SJCRH30 (cell line): ENCODE measurements at regions not wholly inside any gene's neighbourhood (a gene's known extent, or its start where the extent isn't known, plus 50 kb on each side); places are given as distances from the start of the nearest gene placed in this dataset.
"Not testable (repeated sequence)": the region's sequence is repeated elsewhere in the genome, so short reads cannot be mapped to it uniquely, and the experiment has no call there.

Experiments used
- DNase-seq, 2 experiments: peaks; one replicate each; pipeline ENCODE4 v3.0.0-alpha.2; 2015 to 2020
- H3K27ac ChIP-seq: fragments of 250-450 bp; sonication (Bioruptor Pico); 2 replicates; pipeline ENCODE4 v1.5.1; 2020; ENCODE audit warnings: mild to moderate bottlenecking, moderate library complexity
- H3K27me3 ChIP-seq: fragments of 250-450 bp; sonication (Bioruptor Pico); 2 replicates; pipeline ENCODE4 v1.5.1; 2020; ENCODE audit warnings: mild to moderate bottlenecking, moderate library complexity
- H3K36me3 ChIP-seq: fragments of 250-450 bp; sonication (Bioruptor Pico); 2 replicates; pipeline ENCODE4 v1.5.1; 2020; ENCODE audit warnings: mild to moderate bottlenecking, moderate library complexity
- H3K4me1 ChIP-seq: fragments of 250-450 bp; sonication (Bioruptor Pico); 2 replicates; pipeline ENCODE4 v1.5.1; 2020; ENCODE audit warnings: mild to moderate bottlenecking, moderate library complexity
- H3K4me3 ChIP-seq: fragments of 250-450 bp; sonication (Bioruptor Pico); 2 replicates; pipeline ENCODE4 v1.5.1; 2020; ENCODE audit warnings: mild to moderate bottlenecking, moderate library complexity
- H3K9me3 ChIP-seq: fragments of 250-450 bp; sonication (Bioruptor Pico); replicated peaks from 2 replicates; pipeline ENCODE4 v1.5.1; 2020; ENCODE audit warnings: mild to moderate bottlenecking, moderate library complexity

DNA sequence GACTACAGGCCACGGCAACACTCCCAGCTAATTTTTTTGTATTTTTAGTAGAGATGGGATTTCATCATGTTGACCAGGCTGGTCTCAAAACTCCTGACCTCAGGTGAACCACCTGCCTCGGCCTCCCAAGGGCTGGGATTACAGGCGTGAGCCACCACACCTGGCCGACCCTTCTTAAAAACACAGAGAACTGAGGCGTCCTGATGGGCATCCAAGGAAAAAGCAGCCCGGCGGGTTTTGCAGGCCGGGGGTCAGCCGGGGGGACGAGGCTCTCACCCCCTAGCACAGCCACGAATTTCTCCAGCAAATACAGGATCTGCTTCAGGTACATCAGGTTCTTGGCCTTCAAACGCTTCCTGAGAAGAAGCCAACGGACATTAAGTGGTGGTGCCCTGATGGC is 178.9 kb downstream of the KLRB1 start:
- not testable (repeated sequence) for DNase-seq, H3K36me3 ChIP-seq, H3K4me3 ChIP-seq, H3K4me1 ChIP-seq, H3K27me3 ChIP-seq, H3K27ac ChIP-seq, H3K9me3 ChIP-seq

- DNase-seq, H3K4me1 ChIP-seq, H3K36me3 ChIP-seq, H3K27ac ChIP-seq, H3K4me3 ChIP-seq, H3K9me3 ChIP-seq, H3K27me3 ChIP-seq: not testable (repeated sequence)
Measured at GRCh38 chr12:9425429-9425828, 182.3 kb downstream of the KLRB1 start.

DNA sequence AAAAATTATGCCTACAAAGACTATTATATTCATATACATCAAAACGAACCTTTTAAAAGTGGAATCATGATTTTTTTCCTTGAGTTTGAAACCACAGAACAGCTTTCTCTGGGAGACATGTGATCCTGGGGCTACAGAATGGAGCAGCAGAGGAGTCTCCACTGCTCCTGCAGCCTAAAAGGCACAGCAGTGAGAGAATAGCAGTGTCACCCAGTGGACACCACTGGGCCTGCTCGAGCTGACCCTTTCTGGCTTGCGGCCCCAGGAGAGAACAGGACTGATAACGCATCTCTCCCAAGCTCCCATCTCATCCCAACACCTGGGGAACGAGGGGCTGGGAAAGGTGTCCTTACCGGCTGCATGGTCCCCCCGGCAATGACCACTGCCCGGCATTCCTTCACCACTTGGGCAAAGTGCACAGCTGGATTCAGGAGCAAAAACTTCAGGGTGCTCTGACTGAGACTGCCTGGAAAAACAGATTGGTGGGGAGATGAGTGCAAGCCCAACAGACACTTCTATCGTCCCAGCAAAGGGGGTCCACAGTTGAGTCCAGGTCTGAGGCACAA is 183.5 kb downstream of the KLRB1 start:
- H3K4me1 ChIP-seq, H3K27ac ChIP-seq, H3K36me3 ChIP-seq, DNase-seq, H3K9me3 ChIP-seq, H3K4me3 ChIP-seq, H3K27me3 ChIP-seq: not testable (repeated sequence)

- H3K36me3 ChIP-seq, H3K4me3 ChIP-seq, H3K9me3 ChIP-seq, H3K27ac ChIP-seq, H3K27me3 ChIP-seq, DNase-seq, H3K4me1 ChIP-seq: not testable (repeated sequence)
Measured at GRCh38 chr12:9422689-9423088, 185.0 kb downstream of the KLRB1 start.

GRCh38 chr12:9421520-9422086 is 186.1 kb downstream of the KLRB1 start:
- H3K27ac ChIP-seq, DNase-seq, H3K36me3 ChIP-seq, H3K27me3 ChIP-seq, H3K4me1 ChIP-seq, H3K9me3 ChIP-seq, H3K4me3 ChIP-seq: not testable (repeated sequence)

DNA sequence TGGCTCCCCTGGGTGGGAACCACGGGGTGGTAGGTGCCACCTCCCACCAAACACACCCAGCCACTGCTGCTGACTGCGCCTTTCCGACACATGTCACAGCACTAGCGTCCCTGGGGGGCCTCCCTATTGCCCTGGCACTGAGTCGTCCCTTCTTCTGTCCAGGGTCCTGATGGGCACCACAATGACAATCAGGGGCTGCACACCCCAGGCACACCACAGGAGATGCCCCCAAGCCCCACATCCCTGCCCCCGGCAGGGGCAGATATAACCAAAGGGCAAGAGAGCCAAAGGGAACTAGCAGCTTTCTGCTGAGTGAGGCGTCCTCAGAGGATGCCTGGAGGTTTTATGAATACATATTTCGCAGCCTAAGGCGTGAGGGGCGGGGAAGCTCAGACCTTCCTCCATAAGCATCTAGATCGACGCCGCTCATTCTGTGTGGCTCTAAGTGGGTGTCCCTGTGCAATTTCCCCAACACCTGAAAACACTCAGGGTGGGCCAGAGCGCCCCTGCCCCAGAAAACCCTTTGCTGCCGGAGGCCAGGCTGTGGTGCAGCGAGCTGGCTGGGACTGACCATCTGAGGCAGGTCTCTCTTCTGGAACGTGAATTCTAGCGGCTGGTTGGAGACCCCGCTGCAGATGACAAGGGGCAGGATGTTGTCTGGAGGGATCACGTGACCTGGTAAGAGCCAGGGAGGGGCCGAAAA is 186.7 kb downstream of the KLRB1 start:
- not testable (repeated sequence) for H3K9me3 ChIP-seq, H3K4me1 ChIP-seq

DNA sequence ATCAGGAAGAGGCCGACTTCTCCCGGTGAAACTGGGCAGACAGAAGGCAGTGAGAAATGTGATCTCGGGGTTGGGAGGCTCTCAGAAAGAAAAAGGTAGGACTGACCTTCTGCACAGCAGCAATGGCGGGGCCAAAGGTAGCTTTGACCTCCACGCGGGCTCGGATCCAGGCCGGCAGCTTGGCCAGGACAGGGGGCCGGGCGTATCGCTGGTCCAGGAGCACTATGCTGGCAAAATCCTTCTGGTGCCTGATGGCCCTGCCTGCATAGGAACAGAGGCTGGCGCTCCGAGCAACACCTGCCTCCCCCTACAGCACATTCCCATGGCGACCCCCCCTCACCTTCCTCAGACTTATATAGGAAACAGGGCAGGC is 189.1 kb downstream of the KLRB1 start:
- not testable (repeated sequence) for H3K4me1 ChIP-seq, H3K36me3 ChIP-seq, H3K4me3 ChIP-seq, H3K27me3 ChIP-seq, H3K27ac ChIP-seq, DNase-seq, H3K9me3 ChIP-seq

More for the DNA sequence above, 186.7 kb downstream of the KLRB1 start:
- not testable (repeated sequence) for DNase-seq, H3K27me3 ChIP-seq, H3K27ac ChIP-seq, H3K4me3 ChIP-seq, H3K36me3 ChIP-seq

GRCh38 chr12:9417947-9418668 is 189.6 kb downstream of the KLRB1 start:
- not testable (repeated sequence) for H3K4me3 ChIP-seq, H3K36me3 ChIP-seq, H3K27ac ChIP-seq, H3K4me1 ChIP-seq, H3K27me3 ChIP-seq, DNase-seq, H3K9me3 ChIP-seq

DNA sequence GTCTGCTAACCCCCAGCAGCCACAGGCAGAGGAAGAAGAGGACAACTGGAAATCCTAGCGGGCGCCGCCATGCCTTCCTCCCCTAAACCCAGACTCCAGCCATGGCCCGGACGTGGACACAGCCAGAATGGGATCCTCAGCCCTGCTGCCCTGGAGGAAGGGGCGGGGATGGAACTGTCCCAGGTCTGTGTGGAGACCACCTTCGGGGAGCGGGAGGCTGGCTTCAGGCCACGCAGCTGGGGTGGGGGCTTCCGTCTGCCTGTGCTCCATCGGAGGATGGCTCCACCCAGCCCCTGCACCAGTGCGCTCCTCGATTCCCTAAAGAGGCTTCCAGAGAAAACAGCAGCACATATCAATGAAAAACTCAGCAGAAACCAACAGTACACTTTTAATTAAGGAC is 190.4 kb downstream of the KLRB1 start:
- H3K27me3 ChIP-seq, H3K4me1 ChIP-seq, DNase-seq, H3K36me3 ChIP-seq, H3K4me3 ChIP-seq, H3K27ac ChIP-seq, H3K9me3 ChIP-seq: not testable (repeated sequence)

DNA sequence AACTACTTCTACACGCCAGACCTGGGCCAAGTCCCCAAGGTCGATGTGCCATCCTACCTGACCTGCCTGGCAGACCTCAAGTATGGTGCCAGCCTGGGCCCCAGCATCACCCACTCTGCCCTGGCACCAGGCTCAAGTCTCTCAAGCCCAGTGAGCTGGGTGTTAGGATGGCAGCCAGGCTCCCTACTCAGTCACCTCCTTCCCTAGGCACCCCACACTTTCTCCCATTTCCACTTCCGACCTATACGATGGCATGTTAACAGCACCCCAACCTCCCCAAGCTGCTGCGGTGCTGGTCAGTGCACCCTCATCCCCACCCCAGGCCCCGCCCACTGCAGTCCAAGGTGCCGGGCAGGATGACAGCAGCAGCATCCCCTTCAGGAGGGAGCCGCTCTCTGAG is 191.4 kb downstream of the KLRB1 start:
- H3K36me3 ChIP-seq, DNase-seq, H3K4me1 ChIP-seq, H3K27me3 ChIP-seq, H3K27ac ChIP-seq, H3K9me3 ChIP-seq, H3K4me3 ChIP-seq: not testable (repeated sequence)

- peak; percentile 21 to 50 for DNase-seq
- H3K27ac ChIP-seq, H3K36me3 ChIP-seq, H3K9me3 ChIP-seq, H3K4me3 ChIP-seq, H3K27me3 ChIP-seq, H3K4me1 ChIP-seq: not testable (repeated sequence)
Measured at GRCh38 chr12:9415898-9416297, 191.8 kb downstream of the KLRB1 start.

DNA sequence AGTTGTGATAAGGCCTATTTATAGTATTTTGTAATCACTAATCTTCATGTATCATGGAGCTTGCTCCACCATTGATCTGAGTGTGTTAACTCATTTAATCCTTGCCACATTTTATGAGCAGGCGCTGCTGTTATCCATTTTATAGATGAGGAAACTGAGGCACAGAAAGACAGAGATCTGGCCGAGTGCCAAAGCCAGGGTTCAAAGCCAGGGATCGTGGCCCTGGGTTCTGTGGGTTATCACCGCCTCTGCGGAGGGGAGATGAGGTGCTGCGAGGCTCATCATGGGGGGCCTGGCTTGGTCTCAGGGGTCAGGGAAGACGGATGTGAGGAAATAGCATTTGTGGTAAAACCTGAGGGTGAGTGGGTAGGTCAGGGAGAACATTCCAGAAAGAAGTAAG is 193.9 kb downstream of the KLRB1 start:
- not testable (repeated sequence) for H3K27ac ChIP-seq, H3K4me3 ChIP-seq, H3K27me3 ChIP-seq, DNase-seq, H3K36me3 ChIP-seq, H3K4me1 ChIP-seq, H3K9me3 ChIP-seq

DNA sequence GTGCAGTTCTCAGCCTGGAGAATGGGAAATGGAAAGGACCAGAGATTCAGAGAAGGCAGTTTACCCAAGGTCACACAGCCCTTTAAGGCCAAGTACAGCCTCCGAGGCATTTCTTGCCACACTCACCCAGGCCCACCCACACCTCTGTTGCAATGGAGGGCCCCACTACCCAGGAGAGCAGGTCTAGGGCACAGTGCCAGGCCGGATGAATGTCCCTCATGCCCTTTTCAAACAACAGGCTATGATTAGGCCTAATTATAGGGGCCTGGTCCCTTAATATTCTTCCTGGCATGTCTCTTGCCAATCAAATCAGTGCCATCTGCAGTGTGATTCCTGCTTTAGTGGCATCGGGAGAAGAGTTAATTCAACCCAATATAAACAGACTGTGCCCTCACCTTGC is 195.3 kb downstream of the KLRB1 start:
- H3K27ac ChIP-seq, H3K27me3 ChIP-seq, DNase-seq: not testable (repeated sequence)

GRCh38 chr12:9411616-9412268 is 196.0 kb downstream of the KLRB1 start:
- not testable (repeated sequence) for H3K36me3 ChIP-seq, DNase-seq, H3K9me3 ChIP-seq, H3K4me1 ChIP-seq, H3K27me3 ChIP-seq, H3K4me3 ChIP-seq, H3K27ac ChIP-seq

More for the DNA sequence above, 195.3 kb downstream of the KLRB1 start:
- not testable (repeated sequence) for H3K9me3 ChIP-seq, H3K4me1 ChIP-seq, H3K4me3 ChIP-seq, H3K36me3 ChIP-seq

DNA sequence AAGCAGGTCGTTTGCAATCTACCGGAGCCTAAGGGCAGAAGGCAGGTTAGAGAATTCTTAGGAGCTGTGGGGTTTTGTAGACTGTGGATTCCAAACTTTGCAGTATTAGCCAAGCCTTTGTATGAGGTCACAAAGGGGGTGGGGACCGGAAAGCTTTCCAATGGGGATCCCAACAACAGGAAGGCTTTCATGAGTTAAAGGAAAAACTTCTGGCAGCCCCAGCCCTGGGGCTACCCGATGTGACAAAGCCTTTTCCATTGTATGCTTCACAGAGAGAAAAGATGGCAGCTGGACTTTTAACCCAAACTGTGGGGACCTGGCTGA is 199.2 kb upstream of the PZP start:
- DNase-seq, H3K4me3 ChIP-seq, H3K27me3 ChIP-seq, H3K36me3 ChIP-seq, H3K27ac ChIP-seq, H3K4me1 ChIP-seq, H3K9me3 ChIP-seq: not testable (repeated sequence)
